Lung (tissue), 11 donors: ENCODE measurements at regions not wholly inside any gene's neighbourhood (a gene's known extent, or its start where the extent isn't known, plus 50 kb on each side); places are given as distances from the start of the nearest gene placed in this dataset.

Experiments
- ATAC-seq: fragments of 200-7000 bp; cut with Tn5 transposase; one replicate; pipeline ENCODE4 v1.9.1; 2020; ENCODE audit warnings: moderate number of reproducible peaks; ENCODE audit not compliant: insufficient read depth, low FRiP score
- DNase-seq, 3 donors: peaks; one replicate each; pipeline ENCODE4 v3.0.0-alpha.2; 2013 to 2017
- H3K27ac ChIP-seq, 2 donors: one replicate each; pipeline ENCODE4 v1.5.1; 2013; ENCODE audit warnings: mild to moderate bottlenecking in 2 of 2, moderate library complexity in 2 of 2, control low read depth in 1 of 2, inconsistent platforms in 1 of 2, low read depth in 1 of 2, low read length in 1 of 2
- H3K27me3 ChIP-seq, 3 donors: one replicate each; pipeline ENCODE4 v1.5.1; 2013; ENCODE audit warnings: low read length in 2 of 3; ENCODE audit not compliant: control insufficient read depth in 3 of 3, insufficient read depth in 3 of 3
- H3K36me3 ChIP-seq, 4 donors: one replicate each; pipeline ENCODE4 v1.5.1; 2013; ENCODE audit warnings: low read length in 4 of 4, mild to moderate bottlenecking in 1 of 4, moderate library complexity in 1 of 4; ENCODE audit not compliant: control insufficient read depth in 4 of 4, insufficient read depth in 4 of 4
- H3K4me1 ChIP-seq, 5 donors: one replicate each; pipeline ENCODE4 v1.5.1; 2013; ENCODE audit warnings: low read length in 5 of 5, mild to moderate bottlenecking in 2 of 5, moderate library complexity in 1 of 5; ENCODE audit not compliant: control insufficient read depth in 5 of 5, insufficient read depth in 5 of 5
- H3K4me3 ChIP-seq: one replicate; pipeline ENCODE4 v1.5.1; 2013; ENCODE audit warnings: mild to moderate bottlenecking, control low read depth, moderate library complexity
- H3K9ac ChIP-seq, 2 donors: one replicate each; pipeline ENCODE4 v1.5.1; 2013; ENCODE audit warnings: low read length in 2 of 2, control low read depth in 1 of 2; ENCODE audit not compliant: insufficient read depth in 1 of 2
- H3K9me3 ChIP-seq, 4 donors: one replicate each; pipeline ENCODE4 v1.5.1; 2013; ENCODE audit warnings: low read length in 3 of 4, mild to moderate bottlenecking in 1 of 4, moderate library complexity in 1 of 4; ENCODE audit not compliant: control insufficient read depth in 4 of 4, insufficient read depth in 3 of 4
- CTCF ChIP-seq: IDR thresholded peaks from 2 replicates; pipeline ENCODE4 v1.5.1; 2012; ENCODE audit warnings: mild to moderate bottlenecking; ENCODE audit errors: control extremely low read depth, extremely low read depth
- WGBS, 2 donors: extraction: QIAGEN DNeasy Blood & Tissue Kit; methylation state at CpG; one replicate each; pipeline ENCODE4 v1.1.7; 2013; 5-methylcytosine and 5-hydroxymethylcytosine counted together
- donor health status: control.
- donor health status: control.
- donor health status: Bipolar disorder and iron deficiency.
- donor health status: healthy.
- donor health status: DM: yes; HTN: yes; CAD: no.

- Histone ChIP-seq H3K36me3 (no peaks in the 10 kb centered on the region), H3K9ac (no peak overlapping the region), H3K9me3 (peaks cover 0 to 3% (median 0%) of the 10 kb centered on the region in 4 donors), H3K4me3 (no peak overlapping the region), H3K4me1 (no peaks in the 10 kb centered on the region), H3K27ac (no peak overlapping the region), H3K27me3 (no peaks in the 10 kb centered on the region)
- WGBS, 2 donors: 56 to 84% methylated on average over 1 of the region's 1 CpG
- TF ChIP-seq CTCF: no peak
- ATAC-seq: no peak
- no peak for DNase-seq
Measured at GRCh38 chr11:92008249-92008648, 216.4 kb upstream of the FAT3 start.

- no peak for TF ChIP-seq CTCF
- Histone ChIP-seq H3K4me3 (no peak overlapping the region), H3K9ac (no peak overlapping the region), H3K36me3 (no peaks in the 10 kb centered on the region), H3K9me3 (no peaks in the 10 kb centered on the region), H3K4me1 (no peaks in the 10 kb centered on the region), H3K27me3 (no peaks in the 10 kb centered on the region), H3K27ac (no peak overlapping the region)
- DNase-seq (no peak), ATAC-seq (no peak)
Measured at GRCh38 chr11:92002568-92002967, 222.1 kb upstream of the FAT3 start.

GRCh38 chr11:91998481-91998880 lies 226.1 kb upstream of the FAT3 start:
- H3K9me3 ChIP-seq: no peaks in the 10 kb centered on the region
- no peak for ATAC-seq
- no peaks in the 10 kb centered on the region for H3K27me3 ChIP-seq
- no peak for TF ChIP-seq CTCF
- no peak overlapping the region for H3K27ac ChIP-seq
- 96 to 98% methylated on average over 2 of the region's 2 CpGs for WGBS, 2 donors
- no peak overlapping the region for H3K9ac ChIP-seq
- no peaks in the 10 kb centered on the region for H3K4me1 ChIP-seq
- no peaks in the 10 kb centered on the region for H3K36me3 ChIP-seq
- H3K4me3 ChIP-seq: no peak overlapping the region
- no peak for DNase-seq

GRCh38 chr11:91997226-91997625 lies 227.4 kb upstream of the FAT3 start:
- whole genome bisulfite sequencing, 2 donors: 79 to 84% methylated on average over 6 of the region's 6 CpGs
- H3K4me1 ChIP-seq: no peaks in the 10 kb centered on the region
- DNase-seq (no peak), ATAC-seq (no peak)
- H3K27me3 ChIP-seq: no peaks in the 10 kb centered on the region
- H3K9ac ChIP-seq: no peak overlapping the region
- no peak overlapping the region for H3K4me3 ChIP-seq
- H3K36me3 ChIP-seq: no peaks in the 10 kb centered on the region
- no peaks in the 10 kb centered on the region for H3K9me3 ChIP-seq
- TF ChIP-seq CTCF: no peak
- H3K27ac ChIP-seq: no peak overlapping the region
